ENCODE measurements at regions not wholly inside any gene's neighbourhood (a gene's known extent, or its start where the extent isn't known, plus 50 kb on each side); places are given as distances from the start of the nearest gene placed in this dataset.

GRCh38 chr13:58463841-58464240 lies 832.3 kb downstream of the PCDH17 start:
- TF ChIP-seq CTCF (IDR thresholded peaks at IDR 0.05; ENCODE audit: control insufficient read depth, extremely low read depth, insufficient read depth), result no peak
- no peak for DNase-seq (ENCODE audit: low read depth)
- no peak overlapping the region for H3K4me3 ChIP-seq (ENCODE audit: low read depth, low read length)

- DNase-seq (ENCODE audit: low read depth), result no peak
- H3K4me3 ChIP-seq (ENCODE audit: low read depth, low read length), result no peak overlapping the region
- no peak for TF ChIP-seq CTCF (IDR thresholded peaks at IDR 0.05; ENCODE audit: control insufficient read depth, extremely low read depth, insufficient read depth)
These were observed 835.6 kb downstream of the PCDH17 start for GRCh38 chr13:58467176-58467575.

GRCh38 chr13:58472483-58472882 lies 840.9 kb downstream of the PCDH17 start:
- no peak for DNase-seq (ENCODE audit: low read depth)
- no peak overlapping the region for H3K4me3 ChIP-seq (ENCODE audit: low read depth, low read length)
- no peak for TF ChIP-seq CTCF (IDR thresholded peaks at IDR 0.05; ENCODE audit: control insufficient read depth, extremely low read depth, insufficient read depth)

GRCh38 chr13:58474581-58474980 lies 843.0 kb downstream of the PCDH17 start:
- no peak overlapping the region for H3K4me3 ChIP-seq (ENCODE audit: low read depth, low read length)
- TF ChIP-seq CTCF (IDR thresholded peaks at IDR 0.05; ENCODE audit: control insufficient read depth, extremely low read depth, insufficient read depth), result no peak
- no peak for DNase-seq (ENCODE audit: low read depth)

- H3K4me3 ChIP-seq (ENCODE audit: low read depth, low read length), result no peak overlapping the region
- no peak for DNase-seq (ENCODE audit: low read depth)
- no peak for TF ChIP-seq CTCF (IDR thresholded peaks at IDR 0.05; ENCODE audit: control insufficient read depth, extremely low read depth, insufficient read depth)
These were observed 844.8 kb downstream of the PCDH17 start for GRCh38 chr13:58476206-58476918.

GRCh38 chr13:58478858-58479257 lies 847.3 kb downstream of the PCDH17 start:
- no peak for TF ChIP-seq CTCF (IDR thresholded peaks at IDR 0.05; ENCODE audit: control insufficient read depth, extremely low read depth, insufficient read depth)
- DNase-seq (ENCODE audit: low read depth), result no peak
- no peak overlapping the region for H3K4me3 ChIP-seq (ENCODE audit: low read depth, low read length)

- no peak for DNase-seq (ENCODE audit: low read depth)
- H3K4me3 ChIP-seq (ENCODE audit: low read depth, low read length), result no peak overlapping the region
- no peak for TF ChIP-seq CTCF (IDR thresholded peaks at IDR 0.05; ENCODE audit: control insufficient read depth, extremely low read depth, insufficient read depth)
These were observed 848.5 kb downstream of the PCDH17 start for GRCh38 chr13:58480061-58480460.

Data from LNCaP clone FGC (cell line).